SU-DHL-6 (cell line): ENCODE measurements at regions not wholly inside any gene's neighbourhood (a gene's known extent, or its start where the extent isn't known, plus 50 kb on each side); places are given as distances from the start of the nearest gene placed in this dataset.

Experiments used
- H2AFZ ChIP-seq: fragments of 200-600 bp; sonication (generic); 2 replicates; pipeline ENCODE4 v1.6.1; 2014; ENCODE audit warnings: low read depth, mild to moderate bottlenecking, moderate library complexity, mixed read lengths, antibody characterized with exemption, low read length; ENCODE audit not compliant: severe bottlenecking
- H3F3A ChIP-seq: fragments of 200-600 bp; shearing (Covaris generic); 2 replicates; pipeline ENCODE4 v1.6.0; 2016; ENCODE audit warnings: antibody characterized with exemption, mild to moderate bottlenecking; ENCODE audit not compliant: insufficient read depth
- H3K27ac ChIP-seq: fragments of 200-600 bp; sonication (generic); 2 replicates; pipeline ENCODE4 v1.5.1; 2016; ENCODE audit warnings: low read depth, mild to moderate bottlenecking, low read length, moderate library complexity, mixed read lengths
- H3K27me3 ChIP-seq: fragments of 200-600 bp; sonication (generic), shearing (Covaris generic); 2 replicates; pipeline ENCODE4 v1.6.0; 2014; ENCODE audit warnings: mild to moderate bottlenecking, low read length
- H3K36me3 ChIP-seq: fragments of 200-600 bp; sonication (generic); 2 replicates; pipeline ENCODE4 v1.6.1; 2014; ENCODE audit warnings: mild to moderate bottlenecking, low read length, mixed read lengths
- H3K4me2 ChIP-seq: fragments of 300-600, 200-600 bp; shearing (Covaris generic), sonication (generic); 2 replicates; pipeline ENCODE4 v1.6.0; 2014; ENCODE audit warnings: low read length, low read depth, mild to moderate bottlenecking; ENCODE audit not compliant: poor library complexity, severe bottlenecking
- H3K4me3 ChIP-seq: fragments of 200-600 bp; sonication (generic); 2 replicates; pipeline ENCODE4 v1.5.1; 2014; ENCODE audit warnings: antibody characterized with exemption, low read length, mild to moderate bottlenecking, mixed read lengths; ENCODE audit not compliant: insufficient read depth, poor library complexity, severe bottlenecking
- H3K79me2 ChIP-seq: fragments of 200-600 bp; sonication (generic); 2 replicates; pipeline ENCODE4 v1.6.1; 2014; ENCODE audit warnings: mild to moderate bottlenecking, low read length, moderate library complexity; ENCODE audit not compliant: insufficient read depth
- H3K9ac ChIP-seq: fragments of 200-600 bp; sonication (generic); 2 replicates; pipeline ENCODE4 v1.7.0; 2014; ENCODE audit warnings: mild to moderate bottlenecking, low read length
- H3K9me2 ChIP-seq: fragments of 200-600 bp; sonication (generic); replicated peaks from 2 replicates; pipeline ENCODE4 v1.6.1; 2014; ENCODE audit warnings: low read length; ENCODE audit not compliant: insufficient read depth
- H3K9me3 ChIP-seq: fragments of 200-600 bp; sonication (generic); 2 replicates; pipeline ENCODE4 v1.6.1; 2014; ENCODE audit warnings: low read length, mixed read lengths; ENCODE audit not compliant: insufficient read depth
- H4K20me1 ChIP-seq: fragments of 200-600 bp; sonication (generic); 2 replicates; pipeline ENCODE4 v1.6.1; 2014; ENCODE audit warnings: low read depth, mild to moderate bottlenecking, antibody characterized with exemption, low read length, moderate library complexity, mixed read lengths
- CTCF ChIP-seq: fragments of 200-600 bp; sonication (generic); IDR thresholded peaks from one replicate; pipeline ENCODE4 v1.5.1; 2017; ENCODE audit warnings: antibody characterized with exemption, mild to moderate bottlenecking, low read length, moderate library complexity; ENCODE audit not compliant: insufficient read depth, poor library complexity, severe bottlenecking
- EZH2phosphoT487 ChIP-seq: fragments of 200-600 bp; sonication (generic), shearing (Covaris generic); conservative IDR thresholded peaks from 2 replicates; pipeline ENCODE4 v1.6.1; 2018; ENCODE audit warnings: mild to moderate bottlenecking, antibody characterized with exemption, low read length, moderate library complexity, mixed read lengths

- Histone ChIP-seq H3K9me2 (no peaks in the 10 kb centered on the region), H3K9ac (no peak overlapping the region), H4K20me1 (no peaks in the 10 kb centered on the region), H3K27me3 (no peaks in the 10 kb centered on the region), H3K36me3 (no peaks in the 10 kb centered on the region), H3K27ac (no peak overlapping the region), H3K4me2 (no peak overlapping the region), H3F3A (no peaks in the 10 kb centered on the region), H3K9me3 (no peaks in the 10 kb centered on the region), H3K4me3 (no peak overlapping the region), H2AFZ (no peak overlapping the region), H3K79me2 (no peaks in the 10 kb centered on the region)
- TF ChIP-seq EZH2phosphoT487 = no peak
- TF ChIP-seq CTCF = no peak
Measured at GRCh38 chr6:113777601-113778000, 79.5 kb upstream of the MARCKS start.

GRCh38 chr6:113779656-113780055 is 77.5 kb upstream of the MARCKS start:
- Histone ChIP-seq H3K27ac (no peak overlapping the region), H3K36me3 (no peaks in the 10 kb centered on the region), H3K9me3 (no peaks in the 10 kb centered on the region), H3F3A (no peaks in the 10 kb centered on the region), H3K9me2 (no peaks in the 10 kb centered on the region), H3K9ac (no peak overlapping the region), H3K4me2 (no peak overlapping the region), H3K4me3 (no peak overlapping the region), H4K20me1 (no peaks in the 10 kb centered on the region), H3K79me2 (no peaks in the 10 kb centered on the region), H2AFZ (no peak overlapping the region), H3K27me3 (no peaks in the 10 kb centered on the region)
- TF ChIP-seq EZH2phosphoT487 = no peak
- no peak for TF ChIP-seq CTCF

- H3K36me3 ChIP-seq = no peaks in the 10 kb centered on the region
- no peak overlapping the region for H2AFZ ChIP-seq
- no peak overlapping the region for H3K4me3 ChIP-seq
- H3K27ac ChIP-seq = no peak overlapping the region
- no peaks in the 10 kb centered on the region for H3K9me2 ChIP-seq
- no peak overlapping the region for H3K9ac ChIP-seq
- H4K20me1 ChIP-seq = no peaks in the 10 kb centered on the region
- TF ChIP-seq EZH2phosphoT487 = no peak
- no peak for TF ChIP-seq CTCF
- no peaks in the 10 kb centered on the region for H3K79me2 ChIP-seq
- H3F3A ChIP-seq = no peaks in the 10 kb centered on the region
- H3K4me2 ChIP-seq = no peak overlapping the region
- no peaks in the 10 kb centered on the region for H3K27me3 ChIP-seq
- H3K9me3 ChIP-seq = no peaks in the 10 kb centered on the region
Measured at GRCh38 chr6:113782636-113783035, 74.5 kb upstream of the MARCKS start.
